ENCODE measurements at regions not wholly inside any gene's neighbourhood (a gene's known extent, or its start where the extent isn't known, plus 50 kb on each side); places are given as distances from the start of the nearest gene placed in this dataset.

- Histone ChIP-seq H2AFZ (ENCODE audit: low read length) (no peak overlapping the region), H4K20me1 (ENCODE audit: insufficient read depth, low read length) (no peaks in the 10 kb centered on the region), H3K79me2 (ENCODE audit: insufficient read depth, low read depth, low read length) (no peaks in the 10 kb centered on the region), H3K4me3 (ENCODE audit: low read depth, low read length, poor library complexity, severe bottlenecking) (no peak overlapping the region), H3K9me3 (ENCODE audit: low read length) (no peaks in the 10 kb centered on the region), H3K4me2 (ENCODE audit: low read length) (no peak overlapping the region), H3K27ac (ENCODE audit: low read depth, low read length, poor library complexity, severe bottlenecking) (no peak overlapping the region), H3K9me2 (ENCODE audit: insufficient read depth, low read length) (no peaks in the 10 kb centered on the region), H3K36me3 (ENCODE audit: insufficient read depth, low read length) (no peaks in the 10 kb centered on the region), H3K4me1 (ENCODE audit: insufficient read depth, low read length, poor library complexity, severe bottlenecking) (no peaks in the 10 kb centered on the region)
- BruUV-seq (replicated peaks) = no TSS peak
- POLR2A ChIA-PET = no interaction called here
- no peak for DNase-seq (ENCODE audit: low spot score)
- intact Hi-C loops (cut with micrococcal nuclease; ENCODE audit: unreplicated experiment) = no loop called here
- no peak for TF ChIP-seq CTCF (conservative IDR thresholded peaks at IDR 0.05; ENCODE audit: low read length)
- no peak for TF ChIP-seq EZH2phosphoT487 (IDR thresholded peaks at IDR 0.05; ENCODE audit: borderline replicate concordance, low read depth, low read length)
- CTCF ChIA-PET (ENCODE audit: unreplicated experiment) = no interaction called here
Measured at GRCh38 chr18:79581911-79582310, 97.7 kb upstream of the CTDP1 start.

DNA sequence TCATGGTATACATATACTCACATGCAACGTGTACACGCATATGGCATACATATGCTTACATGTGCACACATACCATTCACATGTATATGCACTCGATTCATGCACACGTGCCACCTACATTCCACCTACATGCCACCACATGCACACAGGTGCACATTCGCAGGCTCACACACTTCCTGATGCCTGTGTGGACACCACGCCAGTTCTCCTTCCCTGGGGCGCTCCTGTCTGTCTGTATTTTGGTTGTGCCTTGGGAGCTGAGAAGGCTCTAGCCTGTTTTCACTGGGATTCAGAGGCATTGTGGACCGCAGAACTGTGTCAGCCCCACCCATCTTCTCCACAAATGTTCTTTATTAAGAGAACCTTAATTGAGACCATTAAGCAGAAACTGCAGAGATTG lies 96.6 kb upstream of the CTDP1 start:
- no peaks in the 10 kb centered on the region for H3K9me3 ChIP-seq (ENCODE audit: low read length)
- CTCF ChIA-PET (ENCODE audit: unreplicated experiment) = no interaction called here
- DNase-seq (ENCODE audit: low spot score) = no peak
- no peak overlapping the region for H3K27ac ChIP-seq (ENCODE audit: low read depth, low read length, poor library complexity, severe bottlenecking)
- H2AFZ ChIP-seq (ENCODE audit: low read length) = no peak overlapping the region
- H4K20me1 ChIP-seq (ENCODE audit: insufficient read depth, low read length) = no peaks in the 10 kb centered on the region
- no peaks in the 10 kb centered on the region for H3K4me1 ChIP-seq (ENCODE audit: insufficient read depth, low read length, poor library complexity, severe bottlenecking)
- no TSS peak for BruUV-seq (replicated peaks)
- TF ChIP-seq CTCF (conservative IDR thresholded peaks at IDR 0.05; ENCODE audit: low read length) (no peak), EZH2phosphoT487 (IDR thresholded peaks at IDR 0.05; ENCODE audit: borderline replicate concordance, low read depth, low read length) (no peak)
- no peaks in the 10 kb centered on the region for H3K9me2 ChIP-seq (ENCODE audit: insufficient read depth, low read length)
- H3K4me3 ChIP-seq (ENCODE audit: low read depth, low read length, poor library complexity, severe bottlenecking) = no peak overlapping the region
- no peaks in the 10 kb centered on the region for H3K36me3 ChIP-seq (ENCODE audit: insufficient read depth, low read length)
- intact Hi-C loops (cut with micrococcal nuclease; ENCODE audit: unreplicated experiment) = no loop called here
- H3K79me2 ChIP-seq (ENCODE audit: insufficient read depth, low read depth, low read length) = no peaks in the 10 kb centered on the region
- no peak overlapping the region for H3K4me2 ChIP-seq (ENCODE audit: low read length)
- POLR2A ChIA-PET = no interaction called here

GRCh38 chr18:79583426-79583825 lies 96.2 kb upstream of the CTDP1 start:
- no peak for DNase-seq (ENCODE audit: low spot score)
- H3K36me3 ChIP-seq (ENCODE audit: insufficient read depth, low read length) = no peaks in the 10 kb centered on the region
- no peak overlapping the region for H2AFZ ChIP-seq (ENCODE audit: low read length)
- no peak overlapping the region for H3K4me2 ChIP-seq (ENCODE audit: low read length)
- no peak overlapping the region for H3K4me3 ChIP-seq (ENCODE audit: low read depth, low read length, poor library complexity, severe bottlenecking)
- no peaks in the 10 kb centered on the region for H3K79me2 ChIP-seq (ENCODE audit: insufficient read depth, low read depth, low read length)
- H4K20me1 ChIP-seq (ENCODE audit: insufficient read depth, low read length) = no peaks in the 10 kb centered on the region
- no peak for TF ChIP-seq EZH2phosphoT487 (IDR thresholded peaks at IDR 0.05; ENCODE audit: borderline replicate concordance, low read depth, low read length)
- TF ChIP-seq CTCF (conservative IDR thresholded peaks at IDR 0.05; ENCODE audit: low read length) = no peak
- H3K9me2 ChIP-seq (ENCODE audit: insufficient read depth, low read length) = no peaks in the 10 kb centered on the region
- no peaks in the 10 kb centered on the region for H3K9me3 ChIP-seq (ENCODE audit: low read length)
- ChIA-PET CTCF (ENCODE audit: unreplicated experiment) (no interaction called here), POLR2A (no interaction called here)
- H3K4me1 ChIP-seq (ENCODE audit: insufficient read depth, low read length, poor library complexity, severe bottlenecking) = no peaks in the 10 kb centered on the region
- intact Hi-C loops (cut with micrococcal nuclease; ENCODE audit: unreplicated experiment) = no loop called here
- no TSS peak for BruUV-seq (replicated peaks)
- H3K27ac ChIP-seq (ENCODE audit: low read depth, low read length, poor library complexity, severe bottlenecking) = no peak overlapping the region

Data from OCI-LY7 (cell line).